HepG2 (cell line): ENCODE measurements at regions not wholly inside any gene's neighbourhood (a gene's known extent, or its start where the extent isn't known, plus 50 kb on each side); places are given as distances from the start of the nearest gene placed in this dataset.

ENCODE experiments used
- ATAC-seq: fragments of 200-7000 bp; cut with Tn5 transposase; 3 replicates; pipeline ENCODE4 v1.9.1; 2020; ENCODE audit warnings: mild to moderate bottlenecking, moderate library complexity
- BruUV-seq: library from RNA; stranded (reverse); fragments of 400-500 nt; replicated peaks from 2 replicates; lab custom pipeline; 2021; lab: Mats Ljungman, UMichigan
- CTCF ChIA-PET: fragments of 300-600 bp; formaldehyde crosslinking; extraction: SDS; loops from one replicate; lab custom pipeline; 2021; ENCODE audit warnings: low total read pairs, inconsistent platforms, low intra/inter-chr PET ratio; lab: Yijun Ruan, JAX
- POLR2A ChIA-PET: fragments of 350-600 bp; sonication (Branson Sonifier 250); formaldehyde crosslinking; loops from one replicate; lab custom pipeline; 2020; ENCODE audit warnings: antibody characterized with exemption, inconsistent platforms; lab: Yijun Ruan, JAX
- DNase-seq: peaks from one replicate; pipeline ENCODE4 v3.0.0-alpha.2; 2015; ENCODE audit warnings: low spot score
- FAIRE-seq: peaks from 3 replicates; lab custom pipeline; 2011; peaks lifted over from hg19 to GRCh38; lab: Jason Lieb, UNC
- H2AFZ ChIP-seq: one replicate; pipeline ENCODE4 v1.6.1; 2011; ENCODE audit warnings: low read length, inconsistent platforms
- H3K27ac ChIP-seq: fragments of 300-600 bp; 3 replicates; pipeline ENCODE4 v1.8.0; 2011; ENCODE audit warnings: mixed run types, mild to moderate bottlenecking, mixed read lengths, low read length, inconsistent platforms; ENCODE audit not compliant: insufficient read depth; ENCODE audit errors: extremely low read length
- H3K27me3 ChIP-seq, 2 experiments: fragments of 200-600 bp in 1 of 2; 2 replicates in 1 of 2; 3 replicates in 1 of 2; pipeline versions ENCODE4 v1.6.0 to v1.8.0; 2011; ENCODE audit warnings: low read length in 2 of 2, mild to moderate bottlenecking in 2 of 2, moderate library complexity in 2 of 2, inconsistent platforms in 1 of 2; ENCODE audit not compliant: insufficient read depth in 2 of 2, control insufficient read depth in 1 of 2
- H3K36me3 ChIP-seq, 2 experiments: fragments of 200-600 bp in 1 of 2; replicated peaks in 1 of 2; 2 replicates in 1 of 2; 3 replicates in 1 of 2; pipeline versions ENCODE4 v1.5.1 to v1.8.0; 2011; ENCODE audit warnings: low read length in 2 of 2, inconsistent platforms in 1 of 2; ENCODE audit not compliant: insufficient read depth in 2 of 2, control insufficient read depth in 1 of 2
- H3K4me1 ChIP-seq: 2 replicates; pipeline ENCODE4 v1.5.1; 2012; ENCODE audit warnings: low read length, inconsistent platforms; ENCODE audit not compliant: insufficient read depth
- H3K4me2 ChIP-seq: 2 replicates; pipeline ENCODE4 v1.6.0; 2011; ENCODE audit warnings: low read depth, low read length, inconsistent platforms
- H3K4me3 ChIP-seq, 3 experiments: fragments of 200-600 bp in 1 of 3; sonication (generic), shearing (Covaris generic) in 1 of 3; replicated peaks in 1 of 3; 2 replicates each; pipeline ENCODE4 v1.5.1; 2011 to 2016; ENCODE audit warnings: low read length in 3 of 3, inconsistent platforms in 2 of 3, low read depth in 2 of 3, mild to moderate bottlenecking in 2 of 3, control low read depth in 1 of 3, mixed read lengths in 1 of 3; ENCODE audit not compliant: insufficient read depth in 1 of 3
- H3K79me2 ChIP-seq: one replicate; pipeline ENCODE4 v1.6.1; 2011; ENCODE audit warnings: low read length, inconsistent platforms; ENCODE audit not compliant: insufficient read depth
- H3K9ac ChIP-seq: 2 replicates; pipeline ENCODE4 v1.6.0; 2011; ENCODE audit warnings: mild to moderate bottlenecking, low read depth, low read length, inconsistent platforms; ENCODE audit not compliant: insufficient read depth
- H3K9me3 ChIP-seq: 2 replicates; pipeline ENCODE4 v1.5.1; 2012; ENCODE audit warnings: mild to moderate bottlenecking, low read length
- H4K20me1 ChIP-seq: 2 replicates; pipeline ENCODE4 v1.6.0; 2011; ENCODE audit warnings: inconsistent platforms, mild to moderate bottlenecking, low read length, moderate library complexity; ENCODE audit not compliant: insufficient read depth
- CEBPG ChIP-seq: IDR thresholded peaks from 2 replicates; pipeline ENCODE4 v1.6.1; 2016
- HNF4A ChIP-seq: sonication (generic); formaldehyde crosslinking; IDR thresholded peaks from 2 replicates; pipeline ENCODE4 v1.4.0; 2020; ENCODE audit warnings: missing genetic modification reagents
- LCORL ChIP-seq, 2 experiments: fragments of 450-650 bp in 1 of 2; sonication (generic) in 1 of 2; formaldehyde crosslinking in 1 of 2; IDR thresholded peaks; 2 replicates each; pipeline versions ENCODE4 v1.5.0 to v1.6.1; 2017 to 2020; ENCODE audit warnings: antibody characterized with exemption in 1 of 2, missing genetic modification reagents in 1 of 2
- NFKB2 ChIP-seq: sonication (generic); formaldehyde crosslinking; IDR thresholded peaks from 2 replicates; pipeline ENCODE4 v1.4.0; 2020; ENCODE audit warnings: missing genetic modification reagents, borderline replicate concordance
- RAD21 ChIP-seq: fragments of 450-650 bp; formaldehyde crosslinking; IDR thresholded peaks from 2 replicates; pipeline ENCODE4 v1.5.0; 2020; ENCODE audit warnings: mild to moderate bottlenecking
- REXO4 ChIP-seq: sonication (generic); formaldehyde crosslinking; IDR thresholded peaks from 2 replicates; pipeline ENCODE4 v1.8.0; 2022; ENCODE audit warnings: missing genetic modification reagents, mild to moderate bottlenecking, borderline replicate concordance
- SALL2 ChIP-seq: sonication (generic); formaldehyde crosslinking; IDR thresholded peaks from 2 replicates; pipeline ENCODE4 v1.8.1; 2023; ENCODE audit warnings: mild to moderate bottlenecking, missing genetic modification reagents, inconsistent platforms
- THAP11 ChIP-seq: IDR thresholded peaks from 2 replicates; pipeline ENCODE4 v1.6.1; 2016; ENCODE audit warnings: missing biosample characterization, missing genetic modification reagents
- ZBTB44 ChIP-seq: sonication (generic); formaldehyde crosslinking; IDR thresholded peaks from 2 replicates; pipeline ENCODE4 v1.4.0; 2020; ENCODE audit warnings: missing genetic modification reagents
- ZEB1 ChIP-seq: IDR thresholded peaks from 2 replicates; pipeline ENCODE4 v1.6.1; 2012; ENCODE audit warnings: mild to moderate bottlenecking, low read depth, inconsistent platforms; ENCODE audit not compliant: insufficient replicate concordance
- ZNF484 ChIP-seq: sonication (generic); formaldehyde crosslinking; IDR thresholded peaks from 2 replicates; pipeline ENCODE4 v1.5.1; 2020; ENCODE audit warnings: mild to moderate bottlenecking, low read depth, missing genetic modification reagents, borderline replicate concordance
- ZNF710 ChIP-seq: sonication (generic); formaldehyde crosslinking; IDR thresholded peaks from 2 replicates; pipeline ENCODE4 v1.5.0; 2020; ENCODE audit warnings: mild to moderate bottlenecking, missing genetic modification reagents, borderline replicate concordance
- WGBS: methylation state at CpG from one replicate; pipeline ENCODE4 v1.1.6; 2017; ENCODE audit warnings: low lambda C conversion rate; 5-methylcytosine and 5-hydroxymethylcytosine counted together
- in situ Hi-C: cut with HindIII; loops from 2 replicates; pipeline ENCODE4 v1.10.0; 2017; ENCODE audit warnings: low pct_unique_long_range_greater_than_20kb; ENCODE audit not compliant: extremely low pct_ligation_motif_present
- intact Hi-C: fragments of 100-400 bp; cut with micrococcal nuclease; formaldehyde crosslinking; loops from one replicate; pipeline ENCODE4 v1.10.0; 2022; ENCODE audit not compliant: unreplicated experiment
- TF ChIP-seq, protein P1 (sequence below): sonication (generic); formaldehyde crosslinking; IDR thresholded peaks from 2 replicates; pipeline ENCODE4 v1.8.0; 2022; ENCODE audit warnings: mild to moderate bottlenecking, missing genetic modification reagents, moderate library complexity

- Histone ChIP-seq H2AFZ (no peak overlapping the region), H3K4me1 (no peaks in the 10 kb centered on the region), H3K9me3 (peaks cover 59% of the 10 kb centered on the region), H3K79me2 (no peaks in the 10 kb centered on the region), H3K4me2 (no peak overlapping the region), H4K20me1 (no peaks in the 10 kb centered on the region), H3K36me3 (no peaks in the 10 kb centered on the region), H3K4me3 (no peak overlapping the region), H3K27me3 (no peaks in the 10 kb centered on the region), H3K9ac (no peak overlapping the region), H3K27ac (no peak overlapping the region)
- in situ Hi-C loops (no loop called here), intact Hi-C loops (no loop called here)
- DNase-seq (no peak), FAIRE-seq (no peak), ATAC-seq (no peak)
- TF ChIP-seq, protein P1, sequence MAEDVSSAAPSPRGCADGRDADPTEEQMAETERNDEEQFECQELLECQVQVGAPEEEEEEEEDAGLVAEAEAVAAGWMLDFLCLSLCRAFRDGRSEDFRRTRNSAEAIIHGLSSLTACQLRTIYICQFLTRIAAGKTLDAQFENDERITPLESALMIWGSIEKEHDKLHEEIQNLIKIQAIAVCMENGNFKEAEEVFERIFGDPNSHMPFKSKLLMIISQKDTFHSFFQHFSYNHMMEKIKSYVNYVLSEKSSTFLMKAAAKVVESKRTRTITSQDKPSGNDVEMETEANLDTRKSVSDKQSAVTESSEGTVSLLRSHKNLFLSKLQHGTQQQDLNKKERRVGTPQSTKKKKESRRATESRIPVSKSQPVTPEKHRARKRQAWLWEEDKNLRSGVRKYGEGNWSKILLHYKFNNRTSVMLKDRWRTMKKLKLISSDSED (CRISPR knock-in tag) = no peak
- TF ChIP-seq HNF4A (CRISPR knock-in tag) = no peak
- no peak for TF ChIP-seq ZNF710 (CRISPR knock-in tag)
- no peak for TF ChIP-seq REXO4 (CRISPR knock-in tag)
- TF ChIP-seq ZEB1 = no peak
- no peak for TF ChIP-seq NFKB2 (CRISPR knock-in tag)
- no peak for TF ChIP-seq RAD21 (CRISPR knock-in tag)
- TF ChIP-seq THAP11 = no peak
- no peak for TF ChIP-seq CEBPG
- TF ChIP-seq LCORL (IDR thresholded peaks at IDR 0.05) = no peak
- TF ChIP-seq LCORL (CRISPR knock-in tag; IDR thresholded peaks at IDR 0.05) = no peak
- TF ChIP-seq ZNF484 (CRISPR knock-in tag) = no peak
- TF ChIP-seq ZBTB44 (CRISPR knock-in tag) = no peak
- no peak for TF ChIP-seq SALL2
- CTCF ChIA-PET = no interaction called here
- POLR2A ChIA-PET = no interaction called here
- whole genome bisulfite sequencing = 7% methylated on average over 2 of the region's 2 CpGs
- no TSS peak for BruUV-seq
Measured at GRCh38 chr9:11713077-11713476, 980.1 kb upstream of the TYRP1 start.
